NB4 (cell line): ENCODE measurements at regions not wholly inside any gene's neighbourhood (a gene's known extent, or its start where the extent isn't known, plus 50 kb on each side); places are given as distances from the start of the nearest gene placed in this dataset.

Experiments used
- DNase-seq: peaks from one replicate; pipeline ENCODE4 v3.0.0; 2010; ENCODE audit warnings: low read depth
- H3K4me3 ChIP-seq: one replicate; pipeline ENCODE4 v1.5.1; 2011; ENCODE audit warnings: mild to moderate bottlenecking, low read depth, low read length, moderate library complexity
- MYC ChIP-seq: IDR thresholded peaks from 2 replicates; pipeline ENCODE4 v1.6.1; 2011; ENCODE audit warnings: low read depth, low read length
- POLR2A ChIP-seq: IDR thresholded peaks from 2 replicates; pipeline ENCODE4 v1.6.1; 2011; ENCODE audit warnings: mild to moderate bottlenecking; ENCODE audit not compliant: insufficient read length; ENCODE audit errors: extremely low read depth
- TF ChIP-seq, protein P1 (sequence below): IDR thresholded peaks from 2 replicates; pipeline ENCODE4 v1.6.1; 2011; ENCODE audit warnings: low read depth, low read length
- TF ChIP-seq, protein P2 (sequence below): IDR thresholded peaks from one replicate; pipeline ENCODE4 v1.5.1; 2012; ENCODE audit warnings: low read depth, low read length

DNA sequence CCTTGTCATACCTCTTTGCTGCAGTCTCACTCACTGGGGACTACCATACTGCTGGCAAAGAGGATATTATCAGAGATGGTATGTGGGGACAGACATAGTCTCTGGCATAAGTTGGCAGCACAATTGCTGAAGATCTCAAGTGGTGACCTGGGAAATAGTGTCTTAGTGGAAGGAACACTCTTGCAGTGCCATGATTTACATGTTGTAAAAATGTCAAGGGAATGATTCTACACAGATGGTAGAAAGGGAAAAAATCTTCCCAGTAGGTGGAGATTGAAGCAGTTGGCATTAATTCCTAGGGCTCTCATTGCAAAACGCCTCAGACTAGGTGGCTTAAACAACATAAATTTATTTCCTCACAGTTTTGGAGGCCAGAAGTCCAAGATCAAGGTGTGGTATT, 662.2 kb downstream of the DHX35 start:
- DNase-seq, result no peak
- H3K4me3 ChIP-seq, result no peak overlapping the region
- TF ChIP-seq MYC, result no peak
- TF ChIP-seq, protein P1, sequence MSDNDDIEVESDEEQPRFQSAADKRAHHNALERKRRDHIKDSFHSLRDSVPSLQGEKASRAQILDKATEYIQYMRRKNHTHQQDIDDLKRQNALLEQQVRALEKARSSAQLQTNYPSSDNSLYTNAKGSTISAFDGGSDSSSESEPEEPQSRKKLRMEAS, result no peak
- TF ChIP-seq, protein P2, sequence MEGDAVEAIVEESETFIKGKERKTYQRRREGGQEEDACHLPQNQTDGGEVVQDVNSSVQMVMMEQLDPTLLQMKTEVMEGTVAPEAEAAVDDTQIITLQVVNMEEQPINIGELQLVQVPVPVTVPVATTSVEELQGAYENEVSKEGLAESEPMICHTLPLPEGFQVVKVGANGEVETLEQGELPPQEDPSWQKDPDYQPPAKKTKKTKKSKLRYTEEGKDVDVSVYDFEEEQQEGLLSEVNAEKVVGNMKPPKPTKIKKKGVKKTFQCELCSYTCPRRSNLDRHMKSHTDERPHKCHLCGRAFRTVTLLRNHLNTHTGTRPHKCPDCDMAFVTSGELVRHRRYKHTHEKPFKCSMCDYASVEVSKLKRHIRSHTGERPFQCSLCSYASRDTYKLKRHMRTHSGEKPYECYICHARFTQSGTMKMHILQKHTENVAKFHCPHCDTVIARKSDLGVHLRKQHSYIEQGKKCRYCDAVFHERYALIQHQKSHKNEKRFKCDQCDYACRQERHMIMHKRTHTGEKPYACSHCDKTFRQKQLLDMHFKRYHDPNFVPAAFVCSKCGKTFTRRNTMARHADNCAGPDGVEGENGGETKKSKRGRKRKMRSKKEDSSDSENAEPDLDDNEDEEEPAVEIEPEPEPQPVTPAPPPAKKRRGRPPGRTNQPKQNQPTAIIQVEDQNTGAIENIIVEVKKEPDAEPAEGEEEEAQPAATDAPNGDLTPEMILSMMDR, result no peak
- TF ChIP-seq POLR2A, result no peak

DNA sequence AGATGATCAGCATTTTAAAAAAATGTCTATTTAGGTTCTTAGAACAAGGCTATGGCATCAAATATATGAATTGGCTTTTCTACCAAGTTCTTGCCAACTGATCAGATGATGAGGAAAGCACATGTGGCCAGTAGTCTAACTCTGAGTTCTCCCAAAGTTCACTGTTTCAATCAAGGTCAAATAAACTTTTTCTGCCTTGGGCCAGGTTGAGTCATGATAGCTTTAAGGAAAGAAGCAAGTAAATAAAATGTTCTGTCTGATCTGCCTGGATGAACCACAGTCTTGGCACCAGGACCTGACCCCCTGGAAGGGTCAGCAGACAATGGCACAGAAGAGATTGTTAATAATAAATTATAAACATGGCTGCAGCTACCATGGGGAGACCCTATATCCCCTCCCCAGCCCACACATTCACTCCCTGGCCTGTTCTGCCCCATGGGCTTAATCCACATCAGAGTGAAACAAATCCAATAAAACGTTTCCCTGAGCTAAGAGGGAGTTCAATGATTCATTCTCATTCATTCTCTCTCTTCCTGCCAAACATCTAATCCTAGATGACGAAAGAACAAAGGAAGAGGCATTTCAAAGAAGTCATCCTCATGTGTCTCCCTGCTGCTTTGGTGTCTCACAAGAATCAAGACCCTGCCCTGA, 661.6 kb downstream of the DHX35 start:
- TF ChIP-seq MYC (no peak), POLR2A (no peak)
- TF ChIP-seq, protein P1, result no peak
- TF ChIP-seq, protein P2, result no peak
- DNase-seq, result no peak
- H3K4me3 ChIP-seq, result no peak overlapping the region

DNA sequence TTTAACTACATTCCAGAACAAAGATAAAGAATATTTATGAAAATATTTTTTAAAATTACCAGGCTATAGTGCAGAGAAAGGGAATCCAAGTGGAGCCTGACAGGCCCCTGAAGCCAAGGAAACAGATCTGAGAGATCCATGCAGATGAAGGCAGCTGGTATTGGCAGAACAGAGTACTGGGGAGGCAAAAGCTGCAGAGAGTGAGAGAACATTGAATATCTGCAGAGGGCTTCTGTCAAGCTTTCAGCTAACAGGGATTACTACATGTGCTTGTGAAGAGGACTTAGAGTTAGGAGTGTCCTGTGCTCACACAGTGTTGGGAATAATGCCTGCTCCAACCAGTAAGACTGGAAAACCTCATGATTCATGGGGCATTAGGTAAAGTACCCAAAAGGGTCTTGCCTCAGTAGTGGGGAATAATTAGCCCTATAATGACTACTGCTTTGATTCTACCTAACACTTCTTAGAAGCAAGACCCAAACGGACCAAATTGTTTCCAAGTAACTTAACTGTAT, 657.2 kb downstream of the DHX35 start:
- TF ChIP-seq POLR2A, result no peak
- TF ChIP-seq, protein P2, result no peak
- DNase-seq, result no peak
- H3K4me3 ChIP-seq, result no peak overlapping the region

DNA sequence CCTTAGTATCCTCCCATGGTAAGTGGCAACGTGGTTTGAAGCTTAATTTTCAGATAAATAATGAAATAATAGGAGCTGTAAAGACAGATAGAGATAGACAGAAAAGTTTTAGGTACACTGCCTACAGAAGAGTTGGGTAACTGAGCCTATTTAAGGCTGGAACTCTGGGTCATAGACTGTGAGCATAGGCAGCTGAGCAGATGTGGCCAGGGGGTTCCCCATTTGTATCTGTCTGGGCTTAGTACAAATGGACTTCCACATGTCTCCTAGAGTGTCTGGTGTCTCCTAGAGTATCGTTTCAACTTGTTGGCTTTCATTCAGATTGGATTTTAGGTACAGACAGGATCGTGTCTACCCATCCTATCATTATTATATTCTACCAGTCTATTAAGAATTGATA, 649.8 kb downstream of the DHX35 start:
- DNase-seq, result no peak
- no peak for TF ChIP-seq POLR2A
- TF ChIP-seq, protein P1, result no peak
- TF ChIP-seq, protein P2, result no peak
- TF ChIP-seq MYC, result no peak
- no peak overlapping the region for H3K4me3 ChIP-seq

DNA sequence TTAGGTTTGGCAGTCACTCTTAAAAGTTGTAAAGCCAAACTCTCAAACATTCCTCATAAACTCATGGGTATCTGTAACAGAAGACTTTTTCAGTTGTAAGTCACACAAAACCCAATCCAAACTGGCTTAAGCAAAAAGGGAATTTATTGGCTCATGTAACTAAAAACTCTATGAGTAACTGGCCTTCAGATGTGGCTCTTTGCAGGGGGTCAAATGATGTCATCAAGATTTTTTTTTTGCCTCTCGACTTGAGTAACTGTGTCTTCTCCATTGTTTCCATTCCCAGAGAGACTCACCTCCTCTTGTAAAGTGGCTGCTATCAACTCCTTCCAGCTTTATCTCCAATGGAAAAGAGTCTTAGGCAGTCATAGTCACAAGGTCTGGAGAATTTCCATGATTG, 645.0 kb downstream of the DHX35 start:
- H3K4me3 ChIP-seq, result no peak overlapping the region
- TF ChIP-seq, protein P1, result no peak
- TF ChIP-seq, protein P2, result no peak
- TF ChIP-seq MYC (no peak), POLR2A (no peak)
- no peak for DNase-seq

DNA sequence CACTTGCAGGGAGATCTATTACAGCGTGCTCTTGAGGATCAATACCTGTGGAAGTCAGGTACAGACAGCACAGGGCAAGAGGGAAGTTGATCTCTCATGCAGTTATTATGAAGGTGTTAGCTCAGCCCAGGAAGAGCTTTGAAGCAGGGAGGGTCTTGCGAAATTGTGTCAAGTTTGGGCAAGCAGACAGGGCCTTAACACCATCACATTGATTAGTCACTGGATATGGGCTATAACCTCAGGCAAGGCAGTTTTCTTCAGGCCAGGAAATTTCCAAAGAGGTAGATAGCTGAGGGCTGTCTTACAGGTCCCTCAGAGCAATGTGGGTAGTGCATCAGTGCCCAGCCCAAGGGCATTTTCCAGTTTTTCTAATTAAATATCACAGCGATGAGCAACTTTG, 643.8 kb downstream of the DHX35 start:
- TF ChIP-seq, protein P1, result no peak
- TF ChIP-seq, protein P2, result no peak
- no peak for TF ChIP-seq MYC
- no peak for TF ChIP-seq POLR2A
- no peak overlapping the region for H3K4me3 ChIP-seq

More for the DNA sequence above, 643.8 kb downstream of the DHX35 start:
- DNase-seq, result peak; percentile 20
